GM12872 (cell line): ENCODE measurements at regions not wholly inside any gene's neighbourhood (a gene's known extent, or its start where the extent isn't known, plus 50 kb on each side); places are given as distances from the start of the nearest gene placed in this dataset.

Source experiments
- CTCF ChIP-seq: IDR thresholded peaks from 3 replicates; pipeline ENCODE4 v1.5.1; 2011; ENCODE audit warnings: low read depth, mild to moderate bottlenecking, low read length, moderate library complexity; ENCODE audit not compliant: insufficient read depth

- TF ChIP-seq CTCF: no peak
These were observed 800.6 kb upstream of the SOX9 start for GRCh38 chr17:71320009-71320796.

DNA sequence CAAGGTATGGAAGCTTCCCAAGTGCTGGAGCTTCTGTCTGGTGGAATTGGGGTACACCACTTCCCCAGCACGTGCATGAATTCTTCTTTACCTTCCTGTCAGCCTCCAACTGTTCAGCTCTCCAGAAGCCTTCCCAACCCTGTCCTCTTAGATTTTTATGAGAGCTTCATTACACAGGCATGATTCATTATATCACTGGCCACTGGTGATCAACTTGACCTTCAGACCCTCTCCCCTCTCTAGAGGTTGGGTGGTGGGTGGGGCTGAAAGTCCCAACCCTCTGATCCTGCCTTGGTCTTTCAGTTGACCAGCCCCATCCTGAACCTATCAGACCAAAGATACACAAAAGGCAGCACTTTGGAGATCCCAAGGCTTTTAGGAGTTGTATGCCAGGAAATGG, 795.7 kb upstream of the SOX9 start:
- TF ChIP-seq CTCF: no peak

- TF ChIP-seq CTCF: no peak
These were observed 794.9 kb upstream of the SOX9 start for GRCh38 chr17:71325886-71326285.

DNA sequence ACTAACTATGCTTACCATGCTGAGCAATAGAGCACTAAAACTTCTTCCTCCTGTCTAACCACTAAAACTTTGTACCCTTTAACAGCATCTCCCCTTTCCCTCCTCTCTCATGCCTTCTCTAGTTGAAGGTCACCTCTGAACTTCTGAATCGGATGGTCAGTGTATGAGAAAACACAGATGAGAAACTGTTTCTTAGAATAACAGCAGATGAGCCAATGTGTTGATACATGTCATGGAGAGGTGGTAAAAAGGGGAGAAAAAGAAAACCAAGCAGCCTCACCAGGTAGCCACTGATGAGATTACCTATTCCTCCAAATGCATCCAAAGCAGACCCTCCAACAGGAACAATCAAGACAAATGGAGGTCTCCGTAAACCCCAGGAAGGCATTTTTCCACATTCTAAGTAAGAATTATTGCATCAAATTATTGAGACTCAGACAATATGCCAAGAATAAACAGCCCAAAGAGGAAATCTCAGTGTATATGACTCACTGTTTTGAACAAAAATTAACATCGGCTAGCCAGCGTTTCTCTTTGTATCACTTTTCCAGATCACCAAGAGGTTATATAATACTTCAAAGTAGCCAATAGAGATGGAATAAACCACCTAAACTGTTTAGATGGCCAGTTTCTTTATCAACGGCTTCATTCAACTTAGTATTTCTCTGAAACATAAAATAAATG, 793.3 kb upstream of the SOX9 start:
- TF ChIP-seq CTCF: no peak

DNA sequence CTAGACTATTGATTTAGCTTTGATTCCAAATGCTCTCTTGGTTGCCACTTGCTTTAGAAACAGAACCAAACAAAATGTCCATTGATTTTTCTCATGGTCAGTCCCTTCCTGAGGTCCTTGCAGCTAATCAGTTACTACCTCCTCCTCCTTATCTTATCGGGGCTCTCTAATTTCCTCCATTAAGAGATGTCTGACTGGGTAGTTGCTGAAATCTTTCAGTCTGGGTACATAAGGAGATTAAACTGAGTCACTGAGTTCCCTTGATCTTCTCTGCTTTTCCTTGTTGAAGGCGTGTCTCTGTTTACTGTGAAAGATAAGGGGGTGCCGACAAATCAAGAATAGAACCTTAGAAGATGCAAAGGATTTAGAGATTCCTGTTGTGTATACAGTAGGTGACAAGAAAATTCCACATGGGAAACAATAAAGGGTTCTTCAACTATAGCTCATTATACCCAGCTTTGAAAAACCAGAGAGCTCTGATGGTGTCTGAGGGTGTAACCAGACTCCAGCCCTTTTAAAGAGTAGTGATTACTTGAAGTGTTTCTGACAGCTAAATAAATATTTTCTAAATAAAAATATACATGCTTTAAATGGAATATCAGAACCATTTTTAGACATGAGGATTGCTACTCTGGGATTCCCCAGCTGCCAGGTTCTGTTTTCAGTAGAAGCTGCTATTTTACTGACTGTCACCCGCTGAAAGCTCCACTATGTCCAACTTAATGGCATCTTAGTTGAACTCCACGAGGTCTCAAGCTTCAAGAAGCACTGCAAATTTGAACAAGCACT, 791.3 kb upstream of the SOX9 start:
- TF ChIP-seq CTCF: no peak

GRCh38 chr17:71330099-71330375, 790.8 kb upstream of the SOX9 start:
- no peak for TF ChIP-seq CTCF

DNA sequence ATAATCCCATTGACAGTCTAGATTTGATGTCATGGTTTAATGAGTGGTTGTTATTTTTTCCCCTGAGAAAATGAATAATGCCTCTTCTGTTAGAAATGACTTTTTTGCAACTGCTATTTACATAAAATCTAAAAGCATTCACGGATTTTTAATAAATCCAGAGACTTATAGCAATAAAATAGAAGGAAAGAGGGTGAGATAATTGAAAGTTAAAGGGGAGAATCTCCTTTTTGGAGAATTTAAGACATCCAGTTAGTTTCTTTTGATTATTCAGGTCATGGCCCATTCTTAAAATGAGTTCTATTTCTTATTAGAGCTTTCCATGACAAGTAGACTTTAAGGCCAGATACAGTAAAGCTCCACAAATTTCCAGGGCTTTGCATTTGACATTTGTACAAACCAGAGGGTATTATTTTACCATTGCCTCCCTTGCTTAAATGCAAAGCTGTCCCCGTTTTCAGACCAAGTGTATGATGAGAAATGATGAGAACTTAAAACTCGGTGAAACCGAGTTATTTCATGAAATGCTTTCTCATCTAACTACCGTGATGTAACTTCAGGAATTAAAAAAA, 789.0 kb upstream of the SOX9 start:
- TF ChIP-seq CTCF: no peak
